BJ (cell line): ENCODE measurements at regions not wholly inside any gene's neighbourhood (a gene's known extent, or its start where the extent isn't known, plus 50 kb on each side); places are given as distances from the start of the nearest gene placed in this dataset.

Experiments used
- CTCF ChIA-PET: fragments of 350-600 bp; formaldehyde crosslinking; extraction: SDS; loops from one replicate; lab custom pipeline; 2021; ENCODE audit warnings: antibody characterized with exemption, inconsistent platforms; lab: Yijun Ruan, JAX
- POLR2A ChIA-PET: fragments of 300-600 bp; sonication (Branson Sonifier 250); formaldehyde crosslinking; extraction: SDS; loops from one replicate; lab custom pipeline; 2021; ENCODE audit warnings: antibody characterized with exemption; lab: Charles Lee
- DNase-seq: peaks from one replicate; pipeline ENCODE4 v3.0.0-alpha.2; 2011; ENCODE audit warnings: low read depth
- H3K27me3 ChIP-seq: 2 replicates; pipeline ENCODE4 v1.6.0; 2011; ENCODE audit warnings: low read length; ENCODE audit not compliant: control insufficient read depth, insufficient read depth
- H3K36me3 ChIP-seq: 2 replicates; pipeline ENCODE4 v1.5.1; 2011; ENCODE audit warnings: low read length; ENCODE audit not compliant: control insufficient read depth, insufficient read depth
- H3K4me3 ChIP-seq: 2 replicates; pipeline ENCODE4 v1.5.1; 2011; ENCODE audit warnings: low read depth, mild to moderate bottlenecking, control low read depth, low read length
- TF ChIP-seq, protein P1 (sequence below): IDR thresholded peaks from 2 replicates; pipeline ENCODE4 v1.5.1; 2011; ENCODE audit warnings: low read depth, mild to moderate bottlenecking, control low read depth, inconsistent platforms, low read length, moderate library complexity; ENCODE audit not compliant: insufficient read depth

DNA sequence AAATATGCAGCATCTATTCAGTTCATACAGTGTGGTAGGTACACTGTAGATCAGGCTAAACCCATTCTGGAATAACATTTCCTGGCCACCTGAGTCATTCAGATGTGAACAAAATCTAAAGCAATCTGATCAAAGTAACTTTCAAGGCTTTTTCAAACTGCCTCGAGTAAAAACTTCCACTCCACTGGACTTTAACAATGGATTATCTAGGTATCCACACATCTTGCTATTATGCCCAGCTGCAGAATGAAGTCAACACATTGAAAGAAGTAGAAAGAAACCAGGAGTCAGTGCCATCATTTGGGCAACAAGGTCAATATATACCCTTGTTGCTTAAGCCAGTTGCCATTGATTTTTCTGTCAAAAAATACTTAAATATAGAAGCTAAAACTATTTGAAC is 1352.6 kb upstream of the NUDT12 start:
- TF ChIP-seq, protein P1, sequence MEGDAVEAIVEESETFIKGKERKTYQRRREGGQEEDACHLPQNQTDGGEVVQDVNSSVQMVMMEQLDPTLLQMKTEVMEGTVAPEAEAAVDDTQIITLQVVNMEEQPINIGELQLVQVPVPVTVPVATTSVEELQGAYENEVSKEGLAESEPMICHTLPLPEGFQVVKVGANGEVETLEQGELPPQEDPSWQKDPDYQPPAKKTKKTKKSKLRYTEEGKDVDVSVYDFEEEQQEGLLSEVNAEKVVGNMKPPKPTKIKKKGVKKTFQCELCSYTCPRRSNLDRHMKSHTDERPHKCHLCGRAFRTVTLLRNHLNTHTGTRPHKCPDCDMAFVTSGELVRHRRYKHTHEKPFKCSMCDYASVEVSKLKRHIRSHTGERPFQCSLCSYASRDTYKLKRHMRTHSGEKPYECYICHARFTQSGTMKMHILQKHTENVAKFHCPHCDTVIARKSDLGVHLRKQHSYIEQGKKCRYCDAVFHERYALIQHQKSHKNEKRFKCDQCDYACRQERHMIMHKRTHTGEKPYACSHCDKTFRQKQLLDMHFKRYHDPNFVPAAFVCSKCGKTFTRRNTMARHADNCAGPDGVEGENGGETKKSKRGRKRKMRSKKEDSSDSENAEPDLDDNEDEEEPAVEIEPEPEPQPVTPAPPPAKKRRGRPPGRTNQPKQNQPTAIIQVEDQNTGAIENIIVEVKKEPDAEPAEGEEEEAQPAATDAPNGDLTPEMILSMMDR: no peak
- Histone ChIP-seq H3K36me3 (no peaks in the 10 kb centered on the region), H3K27me3 (no peaks in the 10 kb centered on the region), H3K4me3 (no peak overlapping the region)
- POLR2A ChIA-PET: no interaction called here
- CTCF ChIA-PET: no interaction called here
- DNase-seq: no peak

DNA sequence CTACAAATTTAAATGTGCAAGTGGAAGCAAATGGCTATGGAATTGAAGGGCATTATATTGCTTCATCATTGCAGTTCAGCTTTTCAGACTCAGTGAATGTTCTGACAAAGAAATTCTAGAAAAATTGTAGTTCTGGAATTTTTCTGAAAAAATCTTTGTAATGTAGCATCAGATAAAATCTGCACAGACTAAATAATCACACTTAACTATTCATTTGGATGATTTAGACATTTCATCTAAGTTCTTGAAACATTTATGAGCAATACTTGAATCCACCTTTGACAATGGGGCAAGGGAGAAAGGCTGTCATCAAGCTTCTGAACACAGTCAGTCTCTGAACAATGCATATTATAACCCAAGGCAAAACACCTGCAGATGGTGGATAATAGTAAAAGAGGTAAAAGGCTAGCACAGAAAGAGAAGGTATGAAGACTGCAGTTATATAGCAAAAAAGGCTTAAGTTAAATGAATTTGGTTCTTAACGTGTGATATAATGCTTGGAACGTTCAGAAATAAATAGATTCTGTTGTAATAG is 1352.0 kb upstream of the NUDT12 start:
- DNase-seq: no peak
- no peaks in the 10 kb centered on the region for H3K36me3 ChIP-seq
- CTCF ChIA-PET: no interaction called here
- POLR2A ChIA-PET: no interaction called here
- no peaks in the 10 kb centered on the region for H3K27me3 ChIP-seq
- no peak overlapping the region for H3K4me3 ChIP-seq
- TF ChIP-seq, protein P1: no peak

DNA sequence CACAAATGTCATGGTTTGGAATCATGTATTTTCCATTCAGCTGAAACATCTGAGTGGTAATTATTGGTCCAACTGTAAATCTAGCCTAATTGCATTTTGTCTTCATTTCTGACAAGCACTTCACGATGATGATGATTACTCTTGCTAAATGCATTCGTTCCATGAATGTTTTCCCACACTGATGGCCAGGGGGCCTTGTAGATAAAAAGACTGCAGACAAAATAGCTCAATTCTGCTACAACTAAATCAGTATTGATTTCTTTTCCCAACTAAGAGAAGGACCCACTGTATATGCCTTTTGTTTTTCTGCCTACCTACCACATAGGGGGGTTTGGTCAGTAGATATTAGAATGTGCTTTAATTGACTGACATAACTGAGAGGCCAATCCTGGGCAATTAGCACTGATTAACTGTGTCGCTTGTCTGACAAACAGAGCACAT is 1351.3 kb upstream of the NUDT12 start:
- no peaks in the 10 kb centered on the region for H3K27me3 ChIP-seq
- POLR2A ChIA-PET: no interaction called here
- CTCF ChIA-PET: no interaction called here
- no peaks in the 10 kb centered on the region for H3K36me3 ChIP-seq
- TF ChIP-seq, protein P1: no peak
- DNase-seq: no peak
- no peak overlapping the region for H3K4me3 ChIP-seq

DNA sequence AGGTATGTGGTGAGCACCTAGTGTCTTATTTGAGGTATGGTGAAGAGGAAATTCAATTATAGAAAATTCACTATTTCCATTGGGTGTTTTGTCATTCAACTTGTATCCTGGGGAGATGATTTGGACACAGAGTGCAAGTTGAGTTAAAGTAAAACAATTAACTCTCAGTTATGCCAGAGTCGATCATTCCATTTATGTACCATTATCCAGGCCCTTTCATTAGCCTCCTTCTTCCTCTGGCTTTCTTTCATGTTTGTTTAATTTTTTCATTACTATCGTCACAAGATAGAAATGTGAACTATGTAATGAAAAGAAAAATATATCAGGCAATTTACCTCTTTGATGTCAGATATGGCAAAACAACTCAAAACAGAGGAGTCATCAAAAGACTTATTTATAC is 1347.2 kb upstream of the NUDT12 start:
- Histone ChIP-seq H3K27me3 (no peaks in the 10 kb centered on the region), H3K4me3 (no peak overlapping the region), H3K36me3 (no peaks in the 10 kb centered on the region)
- TF ChIP-seq, protein P1: no peak
- CTCF ChIA-PET: no interaction called here
- POLR2A ChIA-PET: no interaction called here
- no peak for DNase-seq

DNA sequence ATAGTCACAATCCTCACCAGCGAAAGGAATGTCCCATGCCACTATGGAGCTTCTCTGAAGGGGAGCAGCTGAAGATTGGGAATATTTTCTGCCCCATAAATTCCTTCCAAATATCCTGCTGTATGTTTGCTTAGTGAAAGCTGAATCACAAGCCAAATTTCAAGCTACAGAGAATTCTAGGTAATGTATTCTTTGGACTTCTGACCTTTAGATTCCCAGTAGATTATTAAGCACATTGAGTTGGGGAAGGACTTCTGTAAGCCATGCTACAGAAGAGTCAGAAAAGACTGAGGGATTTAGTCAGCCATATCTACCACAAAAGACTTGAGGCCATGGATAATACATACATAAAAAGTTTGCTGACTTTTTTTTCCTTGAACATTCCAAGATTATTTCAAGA is 1342.0 kb upstream of the NUDT12 start:
- POLR2A ChIA-PET: no interaction called here

More for the DNA sequence above, 1342.0 kb upstream of the NUDT12 start:
- TF ChIP-seq, protein P1: no peak
- no peaks in the 10 kb centered on the region for H3K36me3 ChIP-seq
- H3K27me3 ChIP-seq: no peaks in the 10 kb centered on the region
- DNase-seq: no peak
- H3K4me3 ChIP-seq: no peak overlapping the region
- CTCF ChIA-PET: no interaction called here
